ENCODE measurements at regions not wholly inside any gene's neighbourhood (a gene's known extent, or its start where the extent isn't known, plus 50 kb on each side); places are given as distances from the start of the nearest gene placed in this dataset.

DNA sequence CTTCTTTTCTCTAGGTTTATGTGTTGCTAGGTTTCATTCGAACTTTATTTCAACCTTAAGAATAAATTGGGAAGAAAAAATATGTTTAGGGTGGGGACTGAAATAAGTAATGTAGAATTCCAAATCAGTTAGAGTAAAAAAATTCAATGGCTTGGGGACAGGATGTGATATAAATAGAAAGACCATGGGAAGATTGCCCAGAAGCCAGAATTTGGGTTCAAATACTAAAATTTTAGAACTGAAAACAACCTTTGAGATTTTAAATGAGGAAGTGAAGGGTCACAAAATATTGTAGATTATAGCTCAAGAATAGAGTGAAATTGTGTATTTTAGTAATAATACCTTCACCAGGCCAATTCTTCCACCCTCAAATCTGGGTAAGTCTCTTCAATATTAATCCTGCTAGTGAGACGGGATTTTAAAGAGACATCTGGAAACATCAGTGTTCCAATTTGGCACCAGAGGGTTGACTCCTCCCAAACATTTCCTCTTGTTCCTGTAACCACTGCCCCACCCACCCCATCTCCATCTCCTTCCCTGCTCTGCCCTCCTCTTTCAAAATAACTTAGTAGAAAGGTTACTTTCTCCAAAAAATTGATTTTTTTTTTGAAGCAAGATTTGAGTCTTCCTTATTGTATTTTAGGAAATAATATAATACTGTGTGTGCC lies 51.3 kb upstream of the FAM3C start:
- Histone ChIP-seq H3K4me1 (ENCODE audit: low read length) (peaks cover 3% of the 10 kb centered on the region; the same call in 1 of the 2 replicates), H4K20me1 (ENCODE audit: insufficient read depth, low read length) (no peaks in the 10 kb centered on the region), H3K36me3 (replicated peaks; ENCODE audit: insufficient read depth, low read length) (no peaks in the 10 kb centered on the region), H2AFZ (ENCODE audit: low read length) (no peak overlapping the region), H3K9me3 (replicated peaks; ENCODE audit: insufficient read depth, low read length) (no peaks in the 10 kb centered on the region), H3F3A (ENCODE audit: insufficient read depth, low read length) (no peaks in the 10 kb centered on the region), H3K79me2 (ENCODE audit: low read length) (no peaks in the 10 kb centered on the region), H3K9ac (ENCODE audit: low read length) (no peak overlapping the region), H3K27me3 (replicated peaks; ENCODE audit: insufficient read depth, low read length) (no peaks in the 10 kb centered on the region), H3K9me2 (replicated peaks; ENCODE audit: insufficient read depth, low read length) (no peaks in the 10 kb centered on the region), H3K4me2 (ENCODE audit: low read depth, low read length) (no peak overlapping the region), H3K4me3 (ENCODE audit: low read length) (no peak overlapping the region), H3K27ac (ENCODE audit: low read length) (no peak overlapping the region)
- TF ChIP-seq EZH2phosphoT487 (IDR thresholded peaks at IDR 0.05; ENCODE audit: low read length) (no peak), EZH2 (optimal IDR thresholded peaks at IDR 0.05; ENCODE audit: low read depth, low read length) (no peak)
- TF ChIP-seq, protein P1, sequence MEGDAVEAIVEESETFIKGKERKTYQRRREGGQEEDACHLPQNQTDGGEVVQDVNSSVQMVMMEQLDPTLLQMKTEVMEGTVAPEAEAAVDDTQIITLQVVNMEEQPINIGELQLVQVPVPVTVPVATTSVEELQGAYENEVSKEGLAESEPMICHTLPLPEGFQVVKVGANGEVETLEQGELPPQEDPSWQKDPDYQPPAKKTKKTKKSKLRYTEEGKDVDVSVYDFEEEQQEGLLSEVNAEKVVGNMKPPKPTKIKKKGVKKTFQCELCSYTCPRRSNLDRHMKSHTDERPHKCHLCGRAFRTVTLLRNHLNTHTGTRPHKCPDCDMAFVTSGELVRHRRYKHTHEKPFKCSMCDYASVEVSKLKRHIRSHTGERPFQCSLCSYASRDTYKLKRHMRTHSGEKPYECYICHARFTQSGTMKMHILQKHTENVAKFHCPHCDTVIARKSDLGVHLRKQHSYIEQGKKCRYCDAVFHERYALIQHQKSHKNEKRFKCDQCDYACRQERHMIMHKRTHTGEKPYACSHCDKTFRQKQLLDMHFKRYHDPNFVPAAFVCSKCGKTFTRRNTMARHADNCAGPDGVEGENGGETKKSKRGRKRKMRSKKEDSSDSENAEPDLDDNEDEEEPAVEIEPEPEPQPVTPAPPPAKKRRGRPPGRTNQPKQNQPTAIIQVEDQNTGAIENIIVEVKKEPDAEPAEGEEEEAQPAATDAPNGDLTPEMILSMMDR (IDR thresholded peaks at IDR 0.05; ENCODE audit: low read length): no peak
- no peak for DNase-seq

DNA sequence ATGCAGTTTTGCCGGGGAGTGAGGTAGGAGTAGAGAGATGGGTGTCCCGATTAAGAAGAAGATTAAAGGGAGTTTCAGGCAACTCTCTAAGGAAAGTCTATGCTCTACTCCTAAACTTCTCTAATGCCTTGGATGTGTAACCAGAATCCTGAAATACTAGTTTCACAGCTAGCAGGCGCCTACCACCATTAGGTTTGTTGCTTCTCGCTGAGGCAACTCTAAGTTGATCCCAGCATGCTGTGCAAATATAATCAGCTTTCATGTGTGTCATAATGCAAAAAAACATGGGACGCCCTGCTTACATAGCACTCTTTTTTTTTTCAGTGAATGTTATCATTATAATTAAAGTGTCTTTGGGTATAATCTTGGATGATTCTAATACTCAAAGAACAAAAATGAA lies 50.4 kb upstream of the FAM3C start:
- Histone ChIP-seq H3K4me3 (ENCODE audit: low read length) (no peak overlapping the region), H3K4me1 (ENCODE audit: low read length) (peaks cover 8% of the 10 kb centered on the region), H3F3A (ENCODE audit: insufficient read depth, low read length) (peaks cover 4% of the 10 kb centered on the region; the same call in 1 of the 2 replicates), H3K27ac (ENCODE audit: low read length) (no peak overlapping the region), H3K36me3 (replicated peaks; ENCODE audit: insufficient read depth, low read length) (no peaks in the 10 kb centered on the region), H3K9ac (ENCODE audit: low read length) (no peak overlapping the region), H3K9me2 (replicated peaks; ENCODE audit: insufficient read depth, low read length) (no peaks in the 10 kb centered on the region), H2AFZ (ENCODE audit: low read length) (no peak overlapping the region), H3K27me3 (replicated peaks; ENCODE audit: insufficient read depth, low read length) (no peaks in the 10 kb centered on the region), H3K9me3 (replicated peaks; ENCODE audit: insufficient read depth, low read length) (no peaks in the 10 kb centered on the region), H3K4me2 (ENCODE audit: low read depth, low read length) (no peak overlapping the region), H4K20me1 (ENCODE audit: insufficient read depth, low read length) (no peaks in the 10 kb centered on the region), H3K79me2 (ENCODE audit: low read length) (no peaks in the 10 kb centered on the region)
- no peak for DNase-seq
- TF ChIP-seq EZH2phosphoT487 (IDR thresholded peaks at IDR 0.05; ENCODE audit: low read length) (no peak), EZH2 (optimal IDR thresholded peaks at IDR 0.05; ENCODE audit: low read depth, low read length) (no peak)
- TF ChIP-seq, protein P1 (IDR thresholded peaks at IDR 0.05; ENCODE audit: low read length): no peak

All from MM.1S (cell line).